ENCODE measurements at regions not wholly inside any gene's neighbourhood (a gene's known extent, or its start where the extent isn't known, plus 50 kb on each side); places are given as distances from the start of the nearest gene placed in this dataset.
A peak's percentile ranks its signal among the peaks of the same experiment; 100 is the strongest.

DNA sequence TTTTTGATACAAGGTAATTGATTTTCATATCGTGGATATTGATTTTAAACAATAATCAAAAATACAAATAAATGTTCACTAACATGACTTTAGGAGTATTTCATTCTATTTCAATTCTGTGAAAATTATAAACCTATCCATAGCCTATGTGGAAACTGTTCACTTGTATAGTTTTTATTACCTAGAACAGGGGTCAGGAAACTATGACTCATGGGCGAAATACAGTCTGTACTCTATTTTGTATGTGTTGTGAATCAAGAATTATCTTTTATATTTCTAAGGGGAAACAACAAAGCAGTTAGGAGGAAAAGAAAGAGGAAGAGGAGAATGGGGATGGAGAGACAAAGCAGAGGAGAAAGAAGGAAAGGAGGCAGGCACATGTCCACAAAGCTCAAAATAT lies 181.7 kb upstream of the VRK2 start:
- DNase-seq: no peak

- no peak for DNase-seq
Observed at GRCh38 chr2:57867730-57868129, 178.9 kb upstream of the VRK2 start.

GRCh38 chr2:57868619-57869139 lies 177.9 kb upstream of the VRK2 start:
- DNase-seq: no peak

DNA sequence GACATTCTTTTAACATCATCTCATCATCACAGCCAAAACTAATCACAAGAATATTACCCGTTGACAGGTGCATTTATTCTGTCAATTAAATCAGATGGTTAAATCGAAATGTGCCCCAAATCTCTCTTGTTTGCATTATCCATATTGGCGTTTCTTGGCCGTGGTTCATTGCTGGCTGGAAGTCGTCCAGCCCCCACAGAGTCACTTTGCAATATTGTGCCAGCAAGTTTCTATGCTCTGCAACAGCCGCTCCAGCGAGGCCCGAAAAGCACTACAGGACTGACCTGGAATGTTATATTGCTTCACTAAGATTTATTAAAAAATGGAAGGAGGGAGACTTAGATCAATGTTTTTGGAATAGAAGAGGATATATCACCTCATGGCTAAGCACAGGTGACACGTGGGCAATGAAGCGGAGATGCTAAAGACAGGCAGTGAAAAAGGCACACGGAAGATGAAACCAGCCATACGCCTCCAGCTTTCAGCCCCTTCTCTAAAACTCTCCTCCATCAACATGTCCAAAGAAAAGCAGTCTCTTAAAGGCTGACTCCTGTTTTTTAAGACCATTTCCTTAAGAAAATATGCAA lies 176.8 kb upstream of the VRK2 start:
- DNase-seq: no peak

GRCh38 chr2:57876313-57876712 lies 170.3 kb upstream of the VRK2 start:
- DNase-seq: no peak

- DNase-seq: peak; percentile 98
Observed at GRCh38 chr2:57877811-57878170, 168.8 kb upstream of the VRK2 start.

DNA sequence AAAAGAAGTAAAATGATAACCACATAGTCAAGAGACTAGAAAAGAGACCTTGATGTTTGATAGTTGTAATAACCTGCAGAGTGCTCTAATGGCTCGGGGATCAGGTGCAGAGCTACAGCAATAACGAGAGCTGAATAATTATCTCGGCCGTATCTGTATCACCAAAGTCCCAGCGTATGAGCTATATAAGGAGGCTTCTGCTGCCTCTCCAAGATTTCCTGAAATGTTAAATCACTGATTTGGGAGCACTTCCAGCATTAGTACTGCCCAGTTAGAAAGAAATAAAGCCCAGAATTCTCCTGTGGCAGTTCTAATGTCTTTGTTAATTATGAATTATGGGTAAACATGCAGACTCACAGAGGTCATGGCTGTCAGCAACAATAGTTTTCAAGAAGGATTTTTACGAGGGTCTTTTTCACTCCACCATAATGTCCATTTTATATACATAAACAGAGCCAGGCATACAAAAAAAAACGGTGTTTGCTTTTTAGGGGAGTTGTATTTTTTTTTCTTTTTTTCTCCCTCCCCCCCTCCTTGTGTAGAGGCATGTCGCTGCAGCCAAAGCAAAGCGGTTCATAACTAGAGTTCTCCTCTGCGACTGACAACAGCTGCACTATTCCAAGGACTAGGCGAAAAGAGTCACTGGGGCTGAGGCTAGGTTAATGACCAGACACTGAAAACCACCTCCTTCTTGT lies 168.3 kb upstream of the VRK2 start:
- peak; percentile 98 for DNase-seq

- no peak for DNase-seq
Observed at GRCh38 chr2:57878866-57879210, 167.8 kb upstream of the VRK2 start.

- DNase-seq: no peak
Observed at GRCh38 chr2:57880446-57880845, 166.2 kb upstream of the VRK2 start.

DNA sequence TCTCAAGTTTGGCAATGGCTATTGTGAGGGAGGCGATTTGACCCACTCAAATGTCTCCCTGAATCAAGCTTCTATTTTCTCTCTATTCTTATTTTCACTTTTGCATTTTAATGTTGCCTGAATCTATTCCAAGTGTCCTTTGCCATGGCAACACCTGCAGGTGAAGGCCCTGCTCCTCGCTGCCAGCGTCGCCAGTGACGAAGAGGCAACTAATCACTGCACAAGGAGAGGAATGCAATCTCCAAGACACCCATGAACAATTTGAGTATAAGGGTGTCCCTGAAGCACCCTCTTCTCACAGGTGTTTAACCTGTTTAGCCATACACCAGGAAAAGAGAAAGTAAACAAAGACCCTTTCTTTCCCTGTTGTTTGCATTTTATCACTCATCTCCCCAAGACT lies 165.6 kb upstream of the VRK2 start:
- DNase-seq: peak; percentile 87

GRCh38 chr2:57881998-57882888 lies 164.4 kb upstream of the VRK2 start:
- no peak for DNase-seq

- DNase-seq: peak; percentile 14
Observed at GRCh38 chr2:57882895-57883515, 163.6 kb upstream of the VRK2 start.

DNA sequence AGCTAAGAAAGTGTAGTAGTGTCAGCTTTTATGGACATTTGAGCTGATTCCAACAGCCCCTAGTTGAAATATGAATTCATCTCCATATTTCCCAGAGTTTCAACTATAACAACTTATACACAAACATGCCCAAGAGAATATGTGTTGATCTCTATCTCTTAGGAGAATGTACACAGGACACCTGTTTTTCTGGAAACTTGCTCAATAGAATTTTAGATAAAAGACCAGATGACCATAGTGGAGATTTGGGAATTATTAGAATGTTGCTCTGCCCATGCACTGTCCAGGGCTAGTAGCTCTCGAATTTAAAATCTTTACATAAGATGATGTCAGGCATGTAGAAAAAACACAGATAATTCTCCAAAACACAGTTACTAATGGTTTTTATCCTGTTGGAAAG lies 162.3 kb upstream of the VRK2 start:
- DNase-seq: no peak

- no peak for DNase-seq
Observed at GRCh38 chr2:57885742-57886141, 160.9 kb upstream of the VRK2 start.

DNA sequence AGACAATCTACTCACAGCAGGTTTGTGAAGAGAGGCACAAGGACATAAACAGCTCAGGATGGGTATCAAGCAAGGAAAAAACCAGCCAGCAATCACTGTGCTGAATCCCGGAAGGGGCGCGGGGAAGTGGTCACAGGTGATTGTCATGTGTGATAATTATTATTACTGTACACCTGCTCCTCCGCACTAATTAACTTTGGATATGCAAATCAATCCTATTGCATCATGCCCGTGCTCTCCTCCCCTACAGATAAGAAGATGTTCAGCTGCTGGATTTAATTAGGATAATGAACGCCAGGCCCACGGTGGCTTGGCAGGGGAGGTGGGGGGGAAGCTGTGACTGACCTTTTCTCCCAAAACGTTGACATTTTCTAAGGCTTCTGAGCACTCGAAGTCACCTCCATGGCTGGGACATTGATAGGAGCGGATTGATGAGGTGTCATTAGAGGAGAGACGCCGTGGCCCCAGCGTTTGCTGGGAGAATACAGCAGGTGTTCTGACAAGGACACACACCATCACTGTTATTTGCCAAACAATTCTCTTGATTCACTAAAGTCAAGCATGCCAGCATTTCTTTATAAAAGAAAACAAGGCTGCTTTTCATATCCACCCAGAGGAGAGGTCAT lies 160.3 kb upstream of the VRK2 start:
- DNase-seq: no peak

DNA sequence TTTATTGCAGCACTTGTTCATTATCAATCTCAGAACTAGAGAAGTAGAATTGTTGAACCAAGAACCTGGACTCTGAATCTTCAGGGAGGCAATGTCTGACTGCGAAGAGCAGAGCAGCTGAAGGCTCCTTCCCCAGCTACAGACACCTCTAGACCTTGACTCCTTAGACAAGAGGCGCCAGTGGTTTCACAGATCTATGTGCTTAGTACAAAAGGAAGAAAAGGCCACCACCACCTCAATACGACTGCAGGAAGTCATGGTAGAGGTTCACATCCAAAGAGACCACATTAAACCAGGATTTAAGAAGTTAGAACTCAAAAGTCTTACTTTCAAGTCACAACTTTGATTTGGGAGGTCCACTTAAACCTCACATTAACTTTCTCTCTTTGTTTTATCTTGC lies 158.1 kb upstream of the VRK2 start:
- no peak for DNase-seq

GRCh38 chr2:57890464-57890863 lies 156.1 kb upstream of the VRK2 start:
- DNase-seq: no peak

- no peak for DNase-seq
Observed at GRCh38 chr2:57891086-57891712, 155.4 kb upstream of the VRK2 start.

- DNase-seq: no peak
Observed at GRCh38 chr2:57892920-57893319, 153.7 kb upstream of the VRK2 start.

DNA sequence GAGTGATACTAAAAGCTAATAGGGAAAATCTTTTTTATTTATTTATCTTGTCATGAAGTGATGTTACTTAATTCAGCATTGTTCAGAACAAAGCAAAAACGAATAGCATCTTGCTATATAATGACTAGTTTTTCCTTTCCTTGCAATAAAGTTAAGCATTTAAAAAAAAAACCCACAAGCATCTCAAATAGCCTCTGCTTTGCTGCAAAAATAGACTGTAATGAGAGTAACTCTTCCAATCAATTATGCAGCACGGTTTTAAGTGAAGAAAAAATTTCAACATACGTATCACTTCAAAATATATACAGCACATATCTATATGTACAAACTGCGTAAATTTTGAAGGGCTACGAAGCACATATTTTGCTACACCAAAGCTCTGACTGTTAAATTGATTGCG lies 153.3 kb upstream of the VRK2 start:
- no peak for DNase-seq

DNA sequence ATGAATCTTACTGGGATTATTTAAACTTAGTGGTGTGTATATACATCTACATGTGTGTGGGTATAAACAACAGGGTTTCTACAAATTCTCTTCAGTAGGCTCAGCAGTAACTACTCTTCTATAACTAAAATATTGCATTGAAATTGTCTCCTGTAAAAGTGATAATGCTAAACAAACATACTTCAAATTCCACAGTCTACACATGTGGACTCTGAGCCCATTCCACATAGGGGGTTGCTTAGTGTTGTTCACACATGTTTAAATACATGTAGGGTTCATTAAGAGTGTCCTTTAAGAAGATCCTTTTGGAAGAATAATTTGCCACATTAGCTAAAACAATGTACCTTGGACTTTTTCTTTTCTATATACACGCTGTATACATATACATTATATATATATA lies 152.8 kb upstream of the VRK2 start:
- no peak for DNase-seq

- DNase-seq: no peak
Observed at GRCh38 chr2:57894381-57894780, 152.2 kb upstream of the VRK2 start.

- DNase-seq: no peak
Observed at GRCh38 chr2:57897920-57898319, 148.7 kb upstream of the VRK2 start.

Measured in DMS79 treated with DMSO at 0.1 percent for 48 hours (cell line).